H9 (cell line): ENCODE measurements at regions not wholly inside any gene's neighbourhood (a gene's known extent, or its start where the extent isn't known, plus 50 kb on each side); places are given as distances from the start of the nearest gene placed in this dataset.

Experiments used
- DNase-seq: peaks from one replicate; pipeline ENCODE4 v3.0.0-alpha.2; 2017
- H2AFZ ChIP-seq: one replicate; pipeline ENCODE4 v1.6.1; 2013; ENCODE audit warnings: mild to moderate bottlenecking, low read length, control low read depth, moderate library complexity
- H2AK5ac ChIP-seq: 2 replicates; pipeline ENCODE4 v1.6.1; 2013; ENCODE audit warnings: low read length, control low read depth, mixed read lengths; ENCODE audit not compliant: insufficient read length
- H2BK120ac ChIP-seq: one replicate; pipeline ENCODE4 v1.6.1; 2013; ENCODE audit warnings: low read depth, mild to moderate bottlenecking, low read length, control low read depth, inconsistent platforms; ENCODE audit not compliant: poor library complexity, severe bottlenecking
- H2BK12ac ChIP-seq: 2 replicates; pipeline ENCODE4 v1.6.1; 2013; ENCODE audit warnings: low read length, control low read depth, mixed read lengths, low read depth; ENCODE audit not compliant: insufficient read length
- H2BK15ac ChIP-seq: 2 replicates; pipeline ENCODE4 v1.6.1; 2013; ENCODE audit warnings: low read depth, low read length, control low read depth
- H2BK20ac ChIP-seq: one replicate; pipeline ENCODE4 v1.6.1; 2013; ENCODE audit warnings: low read depth, mild to moderate bottlenecking, low read length, control low read depth, inconsistent platforms; ENCODE audit not compliant: poor library complexity, severe bottlenecking
- H2BK5ac ChIP-seq: 2 replicates; pipeline ENCODE4 v1.6.1; 2013; ENCODE audit warnings: low read length, control low read depth, mixed read lengths; ENCODE audit not compliant: insufficient read length
- H3K14ac ChIP-seq: 2 replicates; pipeline ENCODE4 v1.6.1; 2013; ENCODE audit warnings: low read length, control low read depth; ENCODE audit not compliant: insufficient read depth
- H3K18ac ChIP-seq: 2 replicates; pipeline ENCODE4 v1.6.1; 2013; ENCODE audit warnings: low read depth, mild to moderate bottlenecking, mixed read lengths, low read length, control low read depth; ENCODE audit not compliant: insufficient read length
- H3K23ac ChIP-seq: 2 replicates; pipeline ENCODE4 v1.6.1; 2013; ENCODE audit warnings: low read length, control low read depth, mixed read lengths, low read depth; ENCODE audit not compliant: insufficient read length
- H3K23me2 ChIP-seq: 2 replicates; pipeline ENCODE4 v1.6.1; 2013; ENCODE audit warnings: low read depth, mild to moderate bottlenecking, mixed read lengths, low read length, control low read depth; ENCODE audit not compliant: insufficient read length, poor library complexity, severe bottlenecking
- H3K27ac ChIP-seq: 2 replicates; pipeline ENCODE4 v1.5.1; 2013; ENCODE audit warnings: low read length, control low read depth, mixed read lengths, low read depth; ENCODE audit not compliant: insufficient read length
- H3K27me3 ChIP-seq: 2 replicates; pipeline ENCODE4 v1.6.1; 2013; ENCODE audit warnings: low read length, control low read depth, inconsistent platforms; ENCODE audit not compliant: insufficient read depth
- H3K4ac ChIP-seq: 2 replicates; pipeline ENCODE4 v1.6.1; 2013; ENCODE audit warnings: low read depth, mild to moderate bottlenecking, control low read depth, inconsistent platforms, low read length, moderate library complexity
- H3K4me1 ChIP-seq: 2 replicates; pipeline ENCODE4 v1.6.1; 2013; ENCODE audit warnings: low read length, control low read depth, inconsistent platforms; ENCODE audit not compliant: insufficient read depth
- H3K4me2 ChIP-seq: 2 replicates; pipeline ENCODE4 v1.6.1; 2013; ENCODE audit warnings: low read length, control low read depth, mixed read lengths; ENCODE audit not compliant: insufficient read length, insufficient read depth
- H3K56ac ChIP-seq: 2 replicates; pipeline ENCODE4 v1.6.1; 2013; ENCODE audit warnings: low read depth, mild to moderate bottlenecking, mixed read lengths, low read length, control low read depth; ENCODE audit not compliant: insufficient read length
- H3K79me1 ChIP-seq: 2 replicates; pipeline ENCODE4 v1.6.1; 2013; ENCODE audit warnings: low read depth, mild to moderate bottlenecking, moderate library complexity, low read length, control low read depth, inconsistent platforms; ENCODE audit not compliant: insufficient read depth, poor library complexity, severe bottlenecking
- H3K79me2 ChIP-seq: 2 replicates; pipeline ENCODE4 v1.6.1; 2013; ENCODE audit warnings: low read length, control low read depth, inconsistent platforms; ENCODE audit not compliant: insufficient read depth
- H3K9ac ChIP-seq: 2 replicates; pipeline ENCODE4 v1.6.1; 2013; ENCODE audit warnings: low read length, control low read depth, mixed read lengths; ENCODE audit not compliant: insufficient read length; ENCODE audit errors: extremely low read depth
- H3K9me3 ChIP-seq: one replicate; pipeline ENCODE4 v1.6.1; 2013; ENCODE audit warnings: low read depth, low read length, inconsistent platforms; ENCODE audit not compliant: control insufficient read depth
- H3T11ph ChIP-seq: one replicate; pipeline ENCODE4 v1.6.1; 2013; ENCODE audit warnings: mild to moderate bottlenecking, low read length, control low read depth, inconsistent platforms
- H4K20me1 ChIP-seq: one replicate; pipeline ENCODE4 v1.6.1; 2013; ENCODE audit not compliant: control insufficient read depth, insufficient read length, insufficient read depth
- H4K5ac ChIP-seq: 2 replicates; pipeline ENCODE4 v1.6.1; 2013; ENCODE audit warnings: low read depth, mild to moderate bottlenecking, mixed read lengths, low read length, control low read depth; ENCODE audit not compliant: insufficient read length
- H4K8ac ChIP-seq: replicated peaks from 2 replicates; pipeline ENCODE4 v1.6.1; 2013; ENCODE audit warnings: low read length, control low read depth, mixed read lengths, low read depth; ENCODE audit not compliant: insufficient read length
- H4K91ac ChIP-seq: 2 replicates; pipeline ENCODE4 v1.6.1; 2013; ENCODE audit warnings: low read depth, mild to moderate bottlenecking, moderate library complexity, mixed read lengths, low read length, control low read depth; ENCODE audit not compliant: insufficient read length
- H3K27ac Mint-ChIP-seq, 3 experiments: 2 replicates in 2 of 3; 3 replicates in 1 of 3; pipeline ENCODE4 v1.8.0; 2020 to 2021; ENCODE audit warnings: mixed read lengths in 3 of 3, mild to moderate bottlenecking in 1 of 3, moderate library complexity in 1 of 3
- H3K27me3 Mint-ChIP-seq: 2 replicates; pipeline ENCODE4 v1.8.0; 2021; ENCODE audit warnings: low read depth, mild to moderate bottlenecking, moderate library complexity, mixed read lengths
- H3K36me3 Mint-ChIP-seq, 3 experiments: 2 replicates in 2 of 3; 3 replicates in 1 of 3; pipeline ENCODE4 v1.8.0; 2020 to 2021; ENCODE audit warnings: low read depth in 3 of 3, mixed read lengths in 3 of 3; ENCODE audit not compliant: insufficient read depth in 1 of 3
- H3K4me1 Mint-ChIP-seq, 2 experiments: 2 replicates each; pipeline ENCODE4 v1.8.0; 2020; ENCODE audit warnings: mixed read lengths in 2 of 2
- H3K4me3 Mint-ChIP-seq, 2 experiments: 2 replicates in 1 of 2; 3 replicates in 1 of 2; pipeline ENCODE4 v1.8.0; 2020 to 2021; ENCODE audit warnings: mild to moderate bottlenecking in 2 of 2, mixed read lengths in 2 of 2, moderate library complexity in 1 of 2
- H3K9me3 Mint-ChIP-seq, 2 experiments: 2 replicates in 1 of 2; 3 replicates in 1 of 2; pipeline ENCODE4 v1.8.0; 2020; ENCODE audit warnings: mild to moderate bottlenecking in 2 of 2, mixed read lengths in 2 of 2, moderate library complexity in 1 of 2
- CTCF ChIP-seq: fragments of 200-600 bp; sonication (generic); conservative IDR thresholded peaks from 3 replicates; pipeline ENCODE4 v1.8.0; 2021; ENCODE audit warnings: antibody characterized with exemption, mild to moderate bottlenecking
- WGBS: extraction: QIAGEN DNeasy Blood & Tissue Kit; methylation state at CpG from one replicate; pipeline ENCODE4 v1.1.7; 2013; ENCODE audit warnings: missing lambda C conversion rate, low lambda C conversion rate, mixed read lengths; ENCODE audit not compliant: insufficient read length; ENCODE audit errors: extremely low coverage; 5-methylcytosine and 5-hydroxymethylcytosine counted together

- WGBS: no CpG with 5 or more reads among the region's 3 CpGs
- Histone ChIP-seq H2AFZ (peak overlapping the region; percentile 88), H3K18ac (no peak overlapping the region), H3K27ac (no peak overlapping the region), H3K4me1 (no peaks in the 10 kb centered on the region; the same call in 1 of the 2 replicates), H3K56ac (no peak overlapping the region), H2BK120ac (no peak overlapping the region), H4K8ac (no peak overlapping the region), H3K14ac (no peak overlapping the region), H3K9me3 (no peaks in the 10 kb centered on the region), H3K4me2 (no peak overlapping the region), H3K9ac (no peak overlapping the region), H3K23me2 (no peaks in the 10 kb centered on the region), H4K20me1 (no peaks in the 10 kb centered on the region), H3K27me3 (no peaks in the 10 kb centered on the region), H3K23ac (no peak overlapping the region), H2BK20ac (no peak overlapping the region), H4K5ac (no peak overlapping the region), H2BK12ac (no peak overlapping the region), H2AK5ac (no peak overlapping the region), H2BK5ac (no peak overlapping the region), H2BK15ac (no peak overlapping the region), H3K79me2 (no peaks in the 10 kb centered on the region), H3K4ac (no peak overlapping the region), H3T11ph (no peak overlapping the region), H3K79me1 (no peaks in the 10 kb centered on the region), H4K91ac (no peak overlapping the region)
- Mint-ChIP-seq H3K27ac (peak overlapping the region in 1 of 3 experiments; percentile 78; a peak in 2 of 7 replicates), H3K4me3 (no peak overlapping the region), H3K27me3 (no peaks in the 10 kb centered on the region), H3K36me3 (no peaks in the 10 kb centered on the region; a peak in 2 of 7 replicates), H3K4me1 (peaks cover 2 to 5% of the 10 kb centered on the region in 2 experiments; a peak in 1 of 4 replicates), H3K9me3 (no peaks in the 10 kb centered on the region; a peak in 1 of 5 replicates)
- DNase-seq: peak; percentile 63
- no peak for TF ChIP-seq CTCF
These were observed 1126.9 kb downstream of the KCNT2 start for GRCh38 chr1:195481293-195481692.
